ENCODE measurements at regions not wholly inside any gene's neighbourhood (a gene's known extent, or its start where the extent isn't known, plus 50 kb on each side); places are given as distances from the start of the nearest gene placed in this dataset.
A peak's percentile ranks its signal among the peaks of the same experiment; 100 is the strongest.

DNA sequence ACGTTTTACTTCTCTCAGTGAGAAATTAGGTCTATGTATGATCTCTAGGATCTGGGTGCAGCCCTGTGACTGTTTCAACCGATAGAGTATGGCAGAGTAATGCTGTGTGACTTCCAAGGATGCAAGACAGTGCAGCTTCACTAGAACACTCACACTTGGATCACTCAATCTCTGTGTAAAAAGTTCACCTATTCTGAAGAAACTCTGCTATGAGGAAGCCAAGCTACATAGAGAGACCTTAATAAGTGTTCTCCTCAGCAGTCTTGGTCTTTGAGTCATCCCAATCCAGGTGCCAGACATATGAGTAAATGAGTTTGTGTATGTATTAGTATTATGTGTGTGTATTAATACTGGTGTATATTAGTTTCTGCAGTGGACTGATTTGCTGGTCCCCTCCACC, 335.0 kb downstream of the NR4A2 start:
- Histone ChIP-seq H3K4me1 (ENCODE audit: control insufficient read depth, extremely low read depth, insufficient read depth, low read length) (no peaks in the 10 kb centered on the region), H3K9me3 (ENCODE audit: control insufficient read depth, insufficient read depth, low read depth, low read length) (no peaks in the 10 kb centered on the region), H3K27me3 (ENCODE audit: control insufficient read depth, insufficient read depth, low read length) (no peaks in the 10 kb centered on the region), H3K79me2 (ENCODE audit: control insufficient read depth, insufficient read depth, low read length) (no peaks in the 10 kb centered on the region), H3K4me2 (ENCODE audit: extremely low read depth, insufficient read depth, low read length) (no peak overlapping the region), H3K27ac (ENCODE audit: insufficient read depth, low read length) (no peak overlapping the region), H3K9ac (ENCODE audit: insufficient read depth, low read length) (no peak overlapping the region), H3K36me3 (ENCODE audit: control insufficient read depth, insufficient read depth, low read length) (no peaks in the 10 kb centered on the region), H4K20me1 (ENCODE audit: control insufficient read depth, extremely low read depth, insufficient read depth, low read length) (no peaks in the 10 kb centered on the region), H3K4me3 (replicated peaks in 1 of 4; ENCODE audit: control extremely low read depth in 1 of 4, insufficient read depth in 1 of 4, low read depth in 3 of 4, low read length in 4 of 4) (no peak overlapping the region), H2AFZ (ENCODE audit: low read length) (no peak overlapping the region)
- TF ChIP-seq, protein P1, sequence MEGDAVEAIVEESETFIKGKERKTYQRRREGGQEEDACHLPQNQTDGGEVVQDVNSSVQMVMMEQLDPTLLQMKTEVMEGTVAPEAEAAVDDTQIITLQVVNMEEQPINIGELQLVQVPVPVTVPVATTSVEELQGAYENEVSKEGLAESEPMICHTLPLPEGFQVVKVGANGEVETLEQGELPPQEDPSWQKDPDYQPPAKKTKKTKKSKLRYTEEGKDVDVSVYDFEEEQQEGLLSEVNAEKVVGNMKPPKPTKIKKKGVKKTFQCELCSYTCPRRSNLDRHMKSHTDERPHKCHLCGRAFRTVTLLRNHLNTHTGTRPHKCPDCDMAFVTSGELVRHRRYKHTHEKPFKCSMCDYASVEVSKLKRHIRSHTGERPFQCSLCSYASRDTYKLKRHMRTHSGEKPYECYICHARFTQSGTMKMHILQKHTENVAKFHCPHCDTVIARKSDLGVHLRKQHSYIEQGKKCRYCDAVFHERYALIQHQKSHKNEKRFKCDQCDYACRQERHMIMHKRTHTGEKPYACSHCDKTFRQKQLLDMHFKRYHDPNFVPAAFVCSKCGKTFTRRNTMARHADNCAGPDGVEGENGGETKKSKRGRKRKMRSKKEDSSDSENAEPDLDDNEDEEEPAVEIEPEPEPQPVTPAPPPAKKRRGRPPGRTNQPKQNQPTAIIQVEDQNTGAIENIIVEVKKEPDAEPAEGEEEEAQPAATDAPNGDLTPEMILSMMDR (conservative IDR thresholded peaks at IDR 0.05 in 1 of 2, IDR thresholded peaks at IDR 0.05 in 1 of 2; ENCODE audit: low read depth in 1 of 2, low read length in 2 of 2) = no peak
- no peak for TF ChIP-seq EZH2 (IDR thresholded peaks at IDR 0.05; ENCODE audit: low read length, missing control alignments)
- peak in 1 of 2 donors; percentile 5 for DNase-seq (ENCODE audit: low read depth in 2 of 2)

DNA sequence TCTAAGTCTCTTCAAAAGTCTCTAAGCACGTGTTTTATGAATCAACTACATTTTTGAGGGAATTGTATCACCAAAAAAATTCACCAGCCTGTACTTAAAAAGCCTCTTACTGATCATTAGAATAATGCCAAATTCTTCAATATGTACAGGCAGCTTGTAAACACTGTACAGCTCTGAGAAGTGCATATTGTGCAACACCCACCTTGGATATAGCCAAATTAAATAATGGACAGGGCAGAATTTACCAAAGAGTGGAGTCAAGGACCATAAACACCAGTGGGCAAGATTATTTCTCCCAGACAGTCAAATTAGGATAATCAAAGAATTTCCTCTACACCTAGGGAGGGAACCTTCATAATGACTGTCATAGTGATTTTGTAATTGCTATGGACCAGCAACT, 338.2 kb downstream of the NR4A2 start:
- H2AFZ ChIP-seq (ENCODE audit: low read length) = no peak overlapping the region

DNA sequence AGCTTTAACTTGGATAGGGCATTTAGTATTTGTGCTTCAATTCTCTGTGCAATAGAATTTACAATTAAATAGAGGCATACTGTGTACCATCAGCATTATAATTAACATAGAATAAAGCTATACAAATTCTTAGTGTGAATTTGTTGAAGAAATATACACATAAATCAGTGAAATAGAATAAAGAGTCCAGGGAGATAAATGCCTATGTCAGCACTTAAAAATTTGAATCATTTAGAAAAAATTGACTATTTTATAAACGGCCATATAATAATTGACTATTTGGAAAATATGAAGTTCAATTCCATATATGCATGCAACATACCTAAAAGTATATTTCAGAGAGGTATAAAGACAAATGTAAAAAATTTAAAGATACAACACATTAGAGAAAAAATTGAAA, 348.7 kb downstream of the NR4A2 start:
- Histone ChIP-seq H3K4me2 (ENCODE audit: extremely low read depth, insufficient read depth, low read length) (no peak overlapping the region), H3K9me3 (ENCODE audit: control insufficient read depth, insufficient read depth, low read depth, low read length) (no peaks in the 10 kb centered on the region), H4K20me1 (ENCODE audit: control insufficient read depth, extremely low read depth, insufficient read depth, low read length) (no peaks in the 10 kb centered on the region), H3K4me3 (replicated peaks in 1 of 4; ENCODE audit: control extremely low read depth in 1 of 4, insufficient read depth in 1 of 4, low read depth in 3 of 4, low read length in 4 of 4) (no peak overlapping the region), H3K27ac (ENCODE audit: insufficient read depth, low read length) (no peak overlapping the region), H3K36me3 (ENCODE audit: control insufficient read depth, insufficient read depth, low read length) (no peaks in the 10 kb centered on the region), H3K79me2 (ENCODE audit: control insufficient read depth, insufficient read depth, low read length) (no peaks in the 10 kb centered on the region), H3K9ac (ENCODE audit: insufficient read depth, low read length) (no peak overlapping the region), H3K27me3 (ENCODE audit: control insufficient read depth, insufficient read depth, low read length) (no peaks in the 10 kb centered on the region), H3K4me1 (ENCODE audit: control insufficient read depth, extremely low read depth, insufficient read depth, low read length) (no peaks in the 10 kb centered on the region), H2AFZ (ENCODE audit: low read length) (no peak overlapping the region)
- DNase-seq (ENCODE audit: low read depth in 2 of 2) = no peak
- TF ChIP-seq, protein P1 (conservative IDR thresholded peaks at IDR 0.05 in 1 of 2, IDR thresholded peaks at IDR 0.05 in 1 of 2; ENCODE audit: low read depth in 1 of 2, low read length in 2 of 2) = no peak
- no peak for TF ChIP-seq EZH2 (IDR thresholded peaks at IDR 0.05; ENCODE audit: low read length, missing control alignments)

More for the DNA sequence above, 338.2 kb downstream of the NR4A2 start:
- Histone ChIP-seq H3K27ac (ENCODE audit: insufficient read depth, low read length) (no peak overlapping the region), H3K36me3 (ENCODE audit: control insufficient read depth, insufficient read depth, low read length) (no peaks in the 10 kb centered on the region), H3K27me3 (ENCODE audit: control insufficient read depth, insufficient read depth, low read length) (no peaks in the 10 kb centered on the region), H3K4me3 (replicated peaks in 1 of 4; ENCODE audit: control extremely low read depth in 1 of 4, insufficient read depth in 1 of 4, low read depth in 3 of 4, low read length in 4 of 4) (no peak overlapping the region), H3K4me2 (ENCODE audit: extremely low read depth, insufficient read depth, low read length) (no peak overlapping the region), H3K9me3 (ENCODE audit: control insufficient read depth, insufficient read depth, low read depth, low read length) (no peaks in the 10 kb centered on the region), H3K9ac (ENCODE audit: insufficient read depth, low read length) (no peak overlapping the region), H4K20me1 (ENCODE audit: control insufficient read depth, extremely low read depth, insufficient read depth, low read length) (no peaks in the 10 kb centered on the region), H3K4me1 (ENCODE audit: control insufficient read depth, extremely low read depth, insufficient read depth, low read length) (no peaks in the 10 kb centered on the region), H3K79me2 (ENCODE audit: control insufficient read depth, insufficient read depth, low read length) (no peaks in the 10 kb centered on the region)
- no peak for DNase-seq (ENCODE audit: low read depth in 2 of 2)
- TF ChIP-seq, protein P1 (conservative IDR thresholded peaks at IDR 0.05 in 1 of 2, IDR thresholded peaks at IDR 0.05 in 1 of 2; ENCODE audit: low read depth in 1 of 2, low read length in 2 of 2) = no peak
- TF ChIP-seq EZH2 (IDR thresholded peaks at IDR 0.05; ENCODE audit: low read length, missing control alignments) = no peak

Measured in fibroblast of lung (primary cell).